Stomach (tissue), 8 donors: ENCODE measurements at regions not wholly inside any gene's neighbourhood (a gene's known extent, or its start where the extent isn't known, plus 50 kb on each side); places are given as distances from the start of the nearest gene placed in this dataset.

Experiments used
- DNase-seq, 2 donors: peaks; one replicate each; pipeline versions ENCODE4 v3.0.0 to v3.0.0-alpha.2; 2013 to 2019
- H3K27ac ChIP-seq, 5 donors: fragments of 200-600 bp in 4 of 5; sonication (generic) in 4 of 5; one replicate each; pipeline ENCODE4 v1.5.1; 2013 to 2019; ENCODE audit warnings: mild to moderate bottlenecking in 1 of 5, moderate library complexity in 1 of 5
- H3K27me3 ChIP-seq, 3 donors: fragments of 200-600 bp; sonication (generic); one replicate each; pipeline ENCODE4 v1.5.1; 2017 to 2019; ENCODE audit warnings: mixed run types in 1 of 3
- H3K36me3 ChIP-seq, 4 donors: fragments of 200-600 bp; sonication (generic); 1 replicate in 3 of 4; 2 replicates in 1 of 4; pipeline ENCODE4 v1.5.1; 2016 to 2019
- H3K4me1 ChIP-seq, 4 donors: fragments of 200-600 bp; sonication (generic); one replicate each; pipeline ENCODE4 v1.5.1; 2016 to 2019
- H3K4me3 ChIP-seq, 4 donors: fragments of 200-600 bp; sonication (generic) in 3 of 4; one replicate each; pipeline ENCODE4 v1.5.1; 2016 to 2019; ENCODE audit warnings: mild to moderate bottlenecking in 1 of 4
- H3K9me3 ChIP-seq, 4 donors: fragments of 200-600 bp; sonication (generic); one replicate each; pipeline ENCODE4 v1.5.1; 2016 to 2019
- CTCF ChIP-seq, 7 experiments: fragments of 450-650 bp in 4 of 7; fragments of 200-600 bp in 3 of 7; sonication (generic) in 3 of 7; IDR thresholded peaks; one replicate each; pipeline ENCODE4 v1.5.1; 2016 to 2019; ENCODE audit warnings: antibody characterized with exemption in 7 of 7, control low read depth in 2 of 7, mild to moderate bottlenecking in 1 of 7
- EP300 ChIP-seq: sonication (generic); formaldehyde crosslinking; IDR thresholded peaks from one replicate; pipeline ENCODE4 v1.6.1; 2017; ENCODE audit warnings: antibody characterized with exemption
- POLR2A ChIP-seq, 4 donors: fragments of 450-650 bp; IDR thresholded peaks; one replicate each; pipeline ENCODE4 v1.6.1; 2016; ENCODE audit warnings: antibody characterized with exemption in 4 of 4, control low read depth in 2 of 4, mild to moderate bottlenecking in 1 of 4, moderate library complexity in 1 of 4
- POLR2AphosphoS5 ChIP-seq, 3 donors: sonication (generic); formaldehyde crosslinking; IDR thresholded peaks; one replicate each; pipeline ENCODE4 v1.6.1; 2016; ENCODE audit warnings: antibody characterized with exemption in 3 of 3
- WGBS, 5 donors: extraction: QIAGEN DNeasy Blood & Tissue Kit in 3 of 5; methylation state at CpG; one replicate each; pipeline versions ENCODE4 v1.1.5 to v1.1.7; 2013 to 2018; 5-methylcytosine and 5-hydroxymethylcytosine counted together
- intact Hi-C: fragments of 100-400 bp; cut with DNase I; formaldehyde crosslinking; loops from one replicate; pipeline ENCODE4 v1.15.1; 2023; ENCODE audit warnings: low total_unique reads
- donor health status: healthy with polysubstance abuse.
- donor health status: Bipolar disorder and iron deficiency.
- donor health status: healthy.

GRCh38 chr9:119074017-119074416, 295.2 kb downstream of the BRINP1 start:
- Histone ChIP-seq H3K27me3 (no peaks in the 10 kb centered on the region), H3K36me3 (no peaks in the 10 kb centered on the region), H3K27ac (no peak overlapping the region), H3K4me1 (no peaks in the 10 kb centered on the region), H3K4me3 (no peak overlapping the region), H3K9me3 (no peaks in the 10 kb centered on the region)
- DNase-seq: no peak
- intact Hi-C loops: no loop called here
- TF ChIP-seq CTCF (IDR thresholded peaks at IDR 0.05): no peak
- 11 to 25% (median 16%) methylated on average over 4 of the region's 4 CpGs for WGBS, 5 donors

DNA sequence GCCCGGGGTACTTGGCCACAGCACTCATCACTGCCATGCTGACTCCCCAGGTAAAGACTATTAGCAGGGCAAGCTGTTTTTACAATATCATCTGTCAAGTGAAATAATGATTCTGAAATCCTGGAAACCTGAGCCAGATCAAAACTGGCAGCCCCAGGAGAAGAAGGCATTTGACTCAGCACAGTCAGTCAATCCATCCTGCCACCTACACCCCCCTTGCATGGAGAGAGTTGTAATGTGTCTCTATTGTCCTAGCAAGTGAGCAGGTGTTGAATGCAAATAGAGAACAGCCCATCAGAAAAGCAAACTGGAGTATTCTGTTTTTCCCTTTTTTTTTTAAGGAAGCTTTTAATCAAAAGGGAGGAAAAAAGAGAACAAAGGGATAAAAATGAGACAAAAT, 291.2 kb downstream of the BRINP1 start:
- H3K36me3 ChIP-seq: no peaks in the 10 kb centered on the region
- DNase-seq: no peak
- no peaks in the 10 kb centered on the region for H3K4me1 ChIP-seq
- intact Hi-C loops: no loop called here
- 50 to 76% (median 60%) methylated on average over 1 of the region's 1 CpG for WGBS, 5 donors
- no peak overlapping the region for H3K27ac ChIP-seq
- TF ChIP-seq POLR2A (IDR thresholded peaks at IDR 0.05) (no peak), CTCF (IDR thresholded peaks at IDR 0.05) (no peak), POLR2AphosphoS5 (IDR thresholded peaks at IDR 0.05) (no peak), EP300 (no peak)
- H3K27me3 ChIP-seq: no peaks in the 10 kb centered on the region
- H3K4me3 ChIP-seq: no peak overlapping the region
- H3K9me3 ChIP-seq: no peaks in the 10 kb centered on the region

DNA sequence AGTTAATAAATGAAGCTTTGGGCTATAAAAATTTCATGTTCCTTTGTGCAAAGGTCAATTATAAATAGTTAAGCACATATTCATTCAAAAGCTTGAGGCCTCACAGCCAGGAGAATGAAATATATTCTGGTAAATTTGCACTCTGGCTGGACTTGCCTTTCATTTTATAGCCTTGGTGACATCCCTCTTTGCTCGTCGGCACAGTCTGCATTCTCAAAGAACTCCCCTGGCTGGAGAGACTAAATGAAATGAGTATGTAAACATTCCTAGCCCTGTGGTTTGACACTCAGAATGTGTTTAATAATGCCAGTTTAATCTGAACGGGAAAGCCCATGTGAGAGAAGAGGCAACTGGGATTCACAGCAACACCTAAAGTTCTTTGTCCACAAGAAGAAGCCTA, 285.6 kb downstream of the BRINP1 start:
- TF ChIP-seq CTCF (IDR thresholded peaks at IDR 0.05): no peak
- TF ChIP-seq EP300: no peak
- TF ChIP-seq POLR2AphosphoS5 (IDR thresholded peaks at IDR 0.05): no peak
- no peak for TF ChIP-seq POLR2A (IDR thresholded peaks at IDR 0.05)
- Histone ChIP-seq H3K4me3 (no peak overlapping the region), H3K36me3 (no peaks in the 10 kb centered on the region), H3K4me1 (no peaks in the 10 kb centered on the region), H3K27ac (no peak overlapping the region), H3K9me3 (no peaks in the 10 kb centered on the region), H3K27me3 (no peaks in the 10 kb centered on the region)
- intact Hi-C loops: no loop called here
- 20 to 27% (median 25%) methylated on average over 3 of the region's 3 CpGs for WGBS, 5 donors
- no peak for DNase-seq

DNA sequence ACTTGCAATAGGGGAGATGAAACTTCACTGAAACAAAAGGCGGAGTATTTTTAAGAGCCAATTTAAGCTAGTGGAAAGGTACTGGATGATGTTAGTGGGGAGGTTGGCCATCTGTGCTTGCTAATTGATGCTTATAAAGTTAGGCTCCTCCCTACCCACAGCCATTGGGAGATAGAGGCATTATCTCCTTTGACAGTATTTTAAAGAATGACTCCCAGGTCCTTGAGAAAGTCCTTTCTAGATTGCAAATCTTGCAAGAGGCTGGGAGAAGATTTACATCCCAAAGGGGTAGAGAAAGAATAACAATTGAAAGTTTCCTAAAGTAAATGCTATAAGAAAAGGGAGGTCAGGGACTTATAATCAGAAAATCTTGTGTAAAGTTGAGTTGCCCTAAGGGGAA, 282.6 kb downstream of the BRINP1 start:
- Histone ChIP-seq H3K27me3 (no peaks in the 10 kb centered on the region), H3K9me3 (no peaks in the 10 kb centered on the region), H3K4me3 (no peak overlapping the region), H3K27ac (no peak overlapping the region), H3K36me3 (no peaks in the 10 kb centered on the region), H3K4me1 (no peaks in the 10 kb centered on the region)
- no peak for DNase-seq
- WGBS, 5 donors: 92 to 100% (median 96%) methylated on average over 1 of the region's 1 CpG
- TF ChIP-seq CTCF (IDR thresholded peaks at IDR 0.05) (no peak), POLR2AphosphoS5 (IDR thresholded peaks at IDR 0.05) (no peak), POLR2A (IDR thresholded peaks at IDR 0.05) (no peak), EP300 (no peak)
- intact Hi-C loops: no loop called here
